Midbrain (tissue), 1 donor: ENCODE measurements at regions not wholly inside any gene's neighbourhood (a gene's known extent, or its start where the extent isn't known, plus 50 kb on each side); places are given as distances from the start of the nearest gene placed in this dataset.
"Not testable (repeated sequence)": the region's sequence is repeated elsewhere in the genome, so short reads cannot be mapped to it uniquely, and the experiment has no call there.

Experiments
- DNase-seq: peaks from one replicate; lab custom pipeline; 2025; lab: John Stamatoyannopoulos, UW

DNA sequence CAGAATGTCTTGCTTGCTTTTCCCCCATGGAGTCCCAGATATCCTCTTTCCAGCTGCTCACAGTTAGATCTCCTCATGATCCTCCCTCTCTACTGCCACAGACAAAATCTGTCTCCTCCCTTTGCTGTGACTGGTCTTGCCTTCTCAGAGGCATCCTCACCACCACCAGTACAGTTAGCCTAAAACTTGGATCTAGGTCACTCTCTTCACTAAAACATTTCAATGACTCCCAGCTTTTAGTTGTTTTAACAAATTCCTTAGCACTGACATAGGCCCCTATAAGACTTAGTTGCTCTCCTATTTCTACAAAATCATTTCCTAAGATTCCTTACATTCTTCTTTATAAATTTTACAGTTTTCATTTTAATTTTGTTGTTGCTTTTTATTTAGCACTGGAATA is 734.2 kb upstream of the CHAC2 start:
- DNase-seq = no peak

DNA sequence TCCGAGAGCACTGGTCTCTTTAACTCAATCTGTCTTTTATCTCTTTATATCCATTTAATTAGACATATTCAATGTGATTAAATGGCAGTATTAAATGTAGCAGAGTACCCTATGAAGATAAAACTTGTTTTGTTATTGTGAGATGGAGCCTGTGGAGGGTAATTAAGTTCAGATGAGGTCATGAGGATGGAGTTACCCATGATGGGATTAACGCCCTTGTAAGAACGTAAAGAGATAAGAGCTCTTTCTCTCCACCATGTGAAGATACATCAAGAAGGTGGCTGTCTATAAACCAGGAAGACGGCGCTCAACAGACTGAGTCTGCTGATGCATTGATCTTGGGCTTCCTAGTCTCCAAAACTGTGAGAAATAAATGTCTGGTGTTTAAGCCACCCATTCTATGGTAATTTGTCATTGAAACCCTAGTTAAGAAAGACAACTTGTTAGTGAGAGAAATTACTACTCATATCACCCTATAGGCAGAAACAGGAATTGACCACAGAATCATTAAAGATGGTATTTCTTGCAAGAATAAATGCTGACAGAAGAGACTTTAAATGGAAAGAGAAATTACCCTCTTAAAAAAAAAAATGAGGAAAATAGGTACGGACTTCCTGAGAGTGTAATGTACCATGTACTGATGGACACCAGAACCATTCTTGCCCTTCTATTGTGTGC is 738.7 kb upstream of the CHAC2 start:
- DNase-seq = no peak

DNA sequence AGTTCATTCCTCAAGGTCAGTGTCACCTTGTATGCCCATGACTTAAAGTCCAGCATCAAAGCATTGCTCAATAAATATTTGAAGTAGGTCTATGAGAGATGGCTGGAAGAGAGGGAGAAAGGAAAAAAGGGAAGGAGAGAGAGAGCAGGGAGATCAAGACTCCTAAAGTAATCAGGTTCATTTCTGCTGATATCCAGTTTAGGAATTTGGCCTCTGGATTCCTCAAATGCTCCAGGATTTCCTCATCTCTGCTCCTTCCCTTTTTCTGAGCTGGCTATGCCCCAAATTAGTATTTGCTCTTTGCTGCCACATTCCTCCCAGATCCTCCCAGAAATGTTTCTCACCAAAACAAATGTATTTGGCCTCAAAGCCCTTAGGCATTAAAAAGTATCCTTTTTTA is 739.4 kb upstream of the CHAC2 start:
- no peak for DNase-seq

DNA sequence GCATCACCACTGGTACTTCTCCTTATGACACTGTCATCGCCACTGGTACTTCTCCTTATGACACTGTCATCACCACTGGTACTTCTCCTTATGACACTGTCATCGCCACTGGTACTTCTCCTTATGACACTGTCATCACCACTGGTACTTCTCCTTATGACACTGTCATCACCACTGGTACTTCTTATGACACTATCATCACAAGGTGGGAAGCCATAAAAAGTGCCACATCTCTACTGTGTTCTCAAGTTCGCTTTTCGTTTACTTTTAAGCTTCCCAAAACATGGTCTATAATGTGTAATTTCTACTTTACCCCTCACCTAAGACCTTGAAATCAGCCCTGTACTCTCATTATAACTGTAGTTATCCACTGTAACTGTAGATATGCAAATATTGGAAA is 745.4 kb upstream of the CHAC2 start:
- DNase-seq = not testable (repeated sequence)

DNA sequence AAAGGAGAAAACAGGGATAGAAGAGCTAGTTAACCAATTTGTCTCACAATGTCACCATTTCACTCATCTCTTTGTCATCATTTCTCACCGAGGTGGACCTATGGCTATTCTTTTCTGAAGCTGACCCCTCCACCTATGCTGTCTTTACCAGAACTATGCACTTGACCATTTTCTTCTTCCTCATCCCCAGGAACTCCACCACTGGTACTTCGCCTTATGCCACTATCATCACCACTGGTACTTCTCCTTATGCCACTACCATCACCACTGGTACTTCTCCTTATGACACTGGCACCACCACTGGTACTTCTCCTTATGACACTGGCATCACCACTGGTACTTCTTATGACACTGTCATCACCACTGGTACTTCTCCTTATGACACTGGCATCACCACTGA is 745.8 kb upstream of the CHAC2 start:
- no peak for DNase-seq

DNA sequence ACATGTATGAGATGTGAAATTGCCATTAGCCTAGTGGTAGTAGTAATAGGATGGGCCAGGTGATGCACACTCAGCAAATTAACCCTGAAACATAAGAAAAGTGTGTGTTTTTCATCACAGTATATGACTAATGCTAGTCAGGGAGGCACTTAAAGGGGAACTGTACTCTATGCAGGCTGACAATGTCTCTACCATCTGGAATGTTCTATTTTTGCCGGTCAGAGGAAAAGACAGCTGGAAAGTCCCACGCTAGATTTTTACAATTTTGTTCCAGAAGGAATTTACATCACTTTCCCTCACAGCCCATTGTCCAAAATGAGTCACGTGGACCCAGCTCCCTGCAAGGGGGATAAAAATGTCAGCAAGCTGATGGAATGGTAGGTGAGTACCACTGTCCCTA is 746.3 kb upstream of the CHAC2 start:
- DNase-seq = no peak

DNA sequence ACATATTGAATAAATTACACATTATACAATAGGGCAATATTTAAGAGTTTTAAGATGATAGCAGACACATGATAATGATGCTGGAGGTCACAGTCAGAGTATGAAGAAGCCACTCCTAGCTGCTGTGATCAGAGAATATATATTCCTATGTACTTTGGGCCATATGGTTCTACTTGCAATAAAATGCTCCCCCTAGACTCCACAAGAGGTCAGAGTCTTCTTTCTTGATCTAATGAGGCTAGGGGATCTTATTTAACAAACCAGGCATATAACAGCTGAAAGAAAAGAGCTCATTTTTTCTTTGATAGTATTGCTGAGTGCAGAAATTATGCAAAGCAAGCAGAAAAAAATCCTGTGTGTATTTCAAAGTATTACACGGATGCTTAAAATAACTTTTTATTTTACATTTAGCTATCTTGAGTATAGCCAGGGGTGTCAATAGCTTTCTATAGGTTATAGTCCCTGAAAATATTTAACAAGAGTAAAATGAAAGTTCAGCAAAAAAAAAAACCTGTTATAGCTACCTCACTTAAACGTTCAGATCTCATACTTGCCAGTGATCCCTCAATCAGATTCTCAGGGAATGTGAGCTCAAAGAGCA is 748.7 kb upstream of the CHAC2 start:
- no peak for DNase-seq

DNA sequence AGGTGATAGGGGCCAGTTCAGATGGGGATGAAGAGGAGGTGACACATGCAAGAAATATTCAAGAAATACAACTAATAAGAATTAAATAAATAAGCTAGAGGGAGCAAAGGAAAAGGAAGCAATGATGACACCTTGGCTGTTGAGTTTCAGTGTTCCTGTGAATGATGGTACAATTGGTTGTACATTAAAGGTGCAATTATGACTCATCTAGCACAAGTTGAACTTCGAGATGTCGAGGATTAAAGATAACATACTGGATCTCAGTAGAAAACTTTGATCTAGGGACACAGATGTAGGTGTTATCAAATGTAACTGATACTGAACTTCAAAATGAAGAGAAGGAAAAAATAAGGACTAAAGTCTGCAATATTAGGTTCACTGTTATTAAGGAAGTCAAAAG is 760.6 kb upstream of the CHAC2 start:
- no peak for DNase-seq

DNA sequence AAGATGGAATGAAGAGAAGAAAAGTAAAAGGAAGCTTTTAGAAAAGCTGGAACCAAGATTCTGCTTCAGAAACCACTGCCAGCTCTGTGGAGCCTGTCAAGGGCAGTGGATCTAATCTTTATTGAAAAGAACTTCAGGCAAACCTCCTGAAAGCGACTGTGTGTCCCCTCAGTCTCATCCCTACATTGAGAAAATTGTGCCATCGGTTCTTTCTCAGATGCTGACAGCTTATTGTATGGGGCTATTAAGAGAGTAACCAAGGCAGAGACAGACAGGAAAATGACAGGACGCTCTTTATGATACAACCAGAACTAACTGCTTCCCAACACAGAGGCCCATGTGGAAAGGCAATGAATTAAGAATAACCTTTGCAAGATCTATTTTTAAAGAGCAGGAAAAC is 763.2 kb upstream of the CHAC2 start:
- DNase-seq = no peak

DNA sequence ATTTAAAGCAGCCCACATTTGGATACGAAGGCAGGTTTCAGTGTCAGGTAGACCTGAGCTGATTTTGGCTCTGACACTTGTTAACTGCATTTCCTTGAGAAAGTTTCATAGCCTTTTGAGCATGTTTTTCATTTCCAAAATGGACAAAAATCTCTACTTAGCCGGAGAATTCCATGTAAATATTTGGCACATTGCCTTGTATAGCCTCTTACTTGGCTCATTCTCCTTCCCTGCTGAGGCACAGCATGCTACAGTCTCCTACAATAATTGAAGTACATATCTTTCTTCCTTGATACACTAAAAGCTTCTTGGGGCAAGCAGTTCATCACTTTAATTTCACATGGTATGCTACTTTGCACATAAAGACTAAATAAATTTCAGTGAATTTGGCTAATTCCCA is 772.2 kb upstream of the CHAC2 start:
- no peak for DNase-seq

DNA sequence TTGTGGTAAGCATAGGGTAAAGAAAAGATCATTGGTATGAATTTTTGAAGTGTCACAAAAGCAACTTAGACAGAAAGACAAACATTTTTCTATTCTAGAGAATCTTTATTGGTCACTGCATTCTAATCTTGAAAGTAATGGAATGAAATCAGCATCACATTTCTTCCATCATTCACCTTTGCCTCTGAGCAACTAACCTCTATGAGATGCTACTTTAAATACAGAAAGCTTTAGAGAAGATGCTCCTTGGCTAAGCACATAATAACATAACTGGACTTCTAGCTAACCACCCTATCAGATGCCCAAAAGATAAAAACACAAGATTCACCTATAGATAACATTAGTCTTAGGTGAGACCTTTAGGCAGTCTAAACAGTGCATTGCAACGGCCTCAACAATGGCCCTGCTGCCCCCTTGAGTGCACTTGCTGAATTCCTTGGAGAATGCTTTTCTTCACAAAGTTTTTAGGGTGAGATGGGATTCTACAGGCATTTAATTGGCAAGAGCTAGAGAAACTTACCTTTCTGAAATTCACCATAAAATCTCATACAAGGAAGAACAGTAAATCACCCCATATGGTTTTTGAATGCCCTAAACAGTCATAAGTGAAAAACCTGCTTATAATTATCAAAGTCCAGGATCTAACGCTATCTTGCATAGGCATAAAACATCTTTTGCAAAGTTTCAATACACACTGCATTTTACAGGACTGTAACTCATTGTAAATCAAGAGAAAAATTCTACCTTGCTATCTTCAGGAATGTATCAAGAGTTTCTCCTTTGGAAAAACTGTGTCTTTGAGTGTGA is 791.3 kb upstream of the CHAC2 start:
- DNase-seq = no peak

DNA sequence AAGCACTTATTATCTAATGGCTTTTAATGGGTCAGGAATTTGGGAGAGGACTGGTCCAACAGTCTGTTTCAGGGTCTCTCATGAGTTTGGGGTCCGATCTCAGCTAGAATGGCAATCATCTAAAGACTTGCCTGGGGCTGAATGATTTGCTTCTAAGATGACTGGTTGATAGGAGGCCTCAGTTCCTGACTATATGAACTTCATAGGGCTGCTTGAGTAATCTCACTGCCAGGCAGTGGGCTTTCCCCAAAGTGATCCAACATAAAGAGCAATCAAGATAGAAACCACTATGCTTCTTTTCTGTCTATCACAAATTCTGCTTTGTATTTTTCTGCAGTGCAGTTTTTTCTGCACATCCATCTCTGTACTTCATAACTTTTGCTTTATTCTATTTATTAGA is 793.5 kb upstream of the CHAC2 start:
- DNase-seq = no peak

DNA sequence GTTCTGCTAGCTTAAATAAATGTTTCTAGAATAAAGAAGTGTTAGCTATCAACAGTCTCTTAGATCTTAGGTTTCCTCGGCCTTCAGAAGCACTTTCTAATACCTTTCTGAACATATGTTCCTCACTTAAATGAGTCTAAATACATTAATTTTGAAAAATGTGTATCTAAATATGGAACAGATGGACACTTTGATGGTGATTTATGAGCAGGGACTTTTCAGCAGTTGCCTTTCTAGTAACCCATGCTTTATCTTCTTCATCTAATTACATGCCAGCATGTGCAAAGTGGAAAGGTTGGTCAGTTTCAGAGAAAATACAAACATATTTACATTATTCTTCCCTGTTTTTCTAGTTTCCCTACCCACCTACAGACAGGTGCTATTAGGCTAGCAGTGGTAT is 797.0 kb upstream of the CHAC2 start:
- DNase-seq = no peak

DNA sequence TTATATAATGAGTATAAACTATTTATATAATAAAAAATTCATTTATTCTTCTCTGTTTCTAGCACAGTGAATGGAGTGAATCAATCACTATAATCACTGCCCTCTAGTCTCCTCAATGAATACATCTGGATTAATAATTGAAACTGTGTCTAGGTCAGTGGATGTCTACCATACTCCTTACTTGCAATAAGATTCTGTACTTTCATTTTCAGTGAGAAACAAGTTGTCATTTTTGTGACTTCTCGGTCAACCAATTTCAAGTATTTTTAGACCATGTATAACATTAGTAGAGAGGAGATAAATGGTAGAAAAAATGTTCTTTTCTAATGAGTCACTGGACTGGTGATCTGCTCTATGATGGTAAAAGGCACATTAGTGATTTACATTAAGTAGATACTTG is 799.6 kb upstream of the CHAC2 start:
- no peak for DNase-seq

DNA sequence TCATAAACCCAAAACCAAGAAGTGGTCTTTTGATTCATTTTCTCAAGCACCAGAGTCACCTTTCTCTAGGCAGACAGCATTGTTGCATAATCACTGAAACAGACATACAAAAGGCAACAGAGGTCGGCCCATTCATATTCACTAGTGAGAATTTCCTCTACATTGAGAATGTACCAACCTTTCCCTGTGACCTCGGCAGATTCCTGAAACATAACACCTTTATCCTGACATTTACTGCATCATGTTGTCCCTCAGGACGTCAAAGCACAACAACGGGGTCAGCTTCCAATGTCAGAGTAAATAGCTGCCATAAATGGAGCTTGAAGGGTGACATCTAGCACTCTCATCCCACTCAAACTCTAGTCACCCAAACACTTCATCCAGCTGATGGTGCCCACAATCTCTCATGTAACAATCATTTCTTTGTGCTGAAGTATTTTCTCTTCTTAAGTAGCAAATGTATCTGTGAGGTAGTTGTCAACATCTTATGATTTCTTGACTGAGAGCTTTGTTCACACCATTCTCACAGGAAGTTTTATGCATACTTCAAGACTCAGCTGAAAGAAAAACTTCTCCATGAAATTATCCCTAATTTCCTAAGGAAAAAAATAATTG is 802.6 kb upstream of the CHAC2 start:
- no peak for DNase-seq

DNA sequence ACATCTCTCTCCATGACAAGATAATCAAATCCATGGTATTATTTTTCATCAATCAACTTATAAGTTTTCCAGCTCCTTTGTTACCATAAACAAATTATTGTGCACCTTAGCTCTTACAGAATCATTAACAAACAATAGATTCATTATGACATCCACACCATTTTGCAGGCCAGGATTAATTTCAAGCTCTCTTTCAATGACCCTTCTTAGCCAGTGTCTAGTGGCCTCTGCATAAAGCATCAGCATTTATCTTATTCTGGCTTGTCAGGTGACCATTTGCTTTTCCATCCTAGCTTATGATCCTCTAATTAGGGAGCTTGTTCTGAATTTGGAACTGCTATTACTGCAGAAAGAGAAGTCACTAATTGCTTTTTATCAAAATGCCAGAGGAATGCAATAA is 806.2 kb upstream of the CHAC2 start:
- no peak for DNase-seq

DNA sequence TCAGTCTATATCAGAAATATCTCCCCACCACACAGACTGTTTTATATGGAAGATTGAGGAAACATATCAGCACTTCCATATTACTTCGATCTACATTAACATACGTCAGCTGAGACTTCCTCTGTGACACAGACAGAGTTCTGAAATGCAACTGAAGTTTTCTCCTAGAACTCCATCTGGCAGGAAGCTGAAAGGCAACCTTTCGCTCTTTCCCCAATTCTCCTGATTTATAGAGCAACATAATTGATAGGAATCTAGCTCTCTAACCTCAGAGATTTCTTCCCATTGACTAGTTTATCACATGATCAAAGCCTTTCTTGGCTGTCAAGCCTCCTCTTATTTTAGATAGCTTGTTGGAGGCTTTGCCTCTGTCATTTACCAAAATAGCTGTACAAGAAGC is 806.7 kb upstream of the CHAC2 start:
- no peak for DNase-seq

DNA sequence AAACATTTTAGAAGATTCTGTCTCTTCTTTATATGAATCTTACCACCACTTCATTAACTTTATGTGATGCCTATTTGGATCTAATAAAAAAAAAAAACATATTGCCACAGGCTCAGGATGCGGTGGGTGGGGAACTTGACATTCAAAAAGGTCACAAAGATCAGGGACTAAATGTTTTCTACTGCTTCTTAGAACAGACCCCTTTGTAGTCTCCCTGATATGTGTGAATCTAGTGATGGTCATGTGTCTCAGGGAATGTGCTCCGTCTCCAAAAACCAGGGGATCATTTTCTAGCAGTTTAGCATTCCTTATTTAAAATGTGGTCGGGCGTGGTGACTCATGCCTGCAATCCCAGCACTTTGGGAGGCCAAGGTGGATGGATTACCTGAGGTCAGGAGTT is 807.8 kb upstream of the CHAC2 start:
- no peak for DNase-seq

DNA sequence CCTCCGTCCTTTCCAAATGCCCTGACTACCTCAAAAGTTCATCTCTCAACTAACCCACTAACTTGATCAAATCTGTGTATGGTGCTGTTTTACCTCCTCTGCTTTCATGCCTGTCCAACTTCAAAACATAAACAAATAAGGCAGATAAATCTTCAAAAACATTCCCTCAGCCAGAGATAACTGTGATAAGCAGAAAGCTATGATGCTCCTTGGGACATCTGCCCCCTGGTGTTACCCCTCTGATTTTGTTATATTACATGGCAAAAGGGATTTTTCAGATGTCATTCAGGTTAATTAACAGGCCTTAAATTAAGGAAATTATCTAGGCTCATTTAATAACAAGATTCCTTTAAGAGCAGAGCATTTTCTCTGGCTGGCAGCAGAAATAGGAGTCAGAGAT is 810.8 kb upstream of the CHAC2 start:
- no peak for DNase-seq

DNA sequence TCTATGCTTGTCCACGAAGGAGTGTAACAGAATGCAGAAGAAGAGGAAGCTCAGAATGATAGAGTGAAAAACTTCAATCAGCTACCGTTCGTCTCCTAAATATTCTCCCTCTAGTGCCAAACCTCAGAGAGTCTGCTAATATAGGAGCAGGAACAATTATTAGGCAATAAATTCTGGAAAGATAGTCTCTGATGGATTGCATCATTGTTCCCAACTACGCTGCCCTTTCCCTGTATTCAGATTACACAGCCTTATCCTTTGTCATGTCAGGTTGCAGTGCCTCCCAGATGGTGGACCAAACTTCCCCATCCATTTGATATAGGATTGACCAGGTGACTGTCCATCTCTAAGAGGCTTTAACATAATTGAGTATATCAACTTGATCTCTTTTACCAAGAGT is 811.5 kb upstream of the CHAC2 start:
- DNase-seq = no peak

DNA sequence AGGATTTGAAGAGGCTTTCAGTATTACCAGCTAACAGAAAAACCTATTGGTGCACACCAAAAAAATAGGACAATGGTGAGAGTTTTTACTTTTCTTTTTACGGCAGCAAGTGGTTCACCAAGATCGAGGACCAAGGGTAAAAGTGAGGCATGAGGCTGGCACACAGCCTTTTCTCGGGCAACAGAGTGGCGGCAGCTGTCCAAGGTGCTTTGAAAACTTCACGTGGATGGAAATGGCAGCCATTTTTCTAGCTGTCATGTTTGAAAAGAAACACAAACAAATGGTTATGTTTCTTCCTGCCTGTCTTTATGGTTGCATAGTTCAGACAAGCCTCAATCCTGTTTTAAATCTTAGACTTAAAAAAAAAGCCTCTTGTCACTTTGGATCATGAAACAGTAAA is 812.5 kb upstream of the CHAC2 start:
- no peak for DNase-seq

DNA sequence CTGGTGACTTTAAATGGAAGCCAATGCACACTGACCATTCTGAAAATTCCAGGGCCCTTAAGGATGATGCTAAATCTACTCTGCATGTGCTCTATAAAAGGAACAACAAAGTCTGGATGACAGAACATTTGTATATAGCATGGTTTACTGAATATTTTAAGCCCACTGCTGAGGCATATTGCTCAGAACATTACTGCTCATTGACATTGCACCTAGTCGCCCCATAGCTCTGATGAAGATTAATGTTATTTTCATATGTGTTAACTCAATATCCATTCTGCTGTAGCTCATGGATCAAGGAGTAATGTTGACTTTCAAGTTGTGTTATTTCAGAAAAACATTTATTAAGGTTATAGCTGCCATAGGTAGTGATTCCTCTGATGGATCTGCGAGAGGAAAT is 827.5 kb upstream of the CHAC2 start:
- no peak for DNase-seq

DNA sequence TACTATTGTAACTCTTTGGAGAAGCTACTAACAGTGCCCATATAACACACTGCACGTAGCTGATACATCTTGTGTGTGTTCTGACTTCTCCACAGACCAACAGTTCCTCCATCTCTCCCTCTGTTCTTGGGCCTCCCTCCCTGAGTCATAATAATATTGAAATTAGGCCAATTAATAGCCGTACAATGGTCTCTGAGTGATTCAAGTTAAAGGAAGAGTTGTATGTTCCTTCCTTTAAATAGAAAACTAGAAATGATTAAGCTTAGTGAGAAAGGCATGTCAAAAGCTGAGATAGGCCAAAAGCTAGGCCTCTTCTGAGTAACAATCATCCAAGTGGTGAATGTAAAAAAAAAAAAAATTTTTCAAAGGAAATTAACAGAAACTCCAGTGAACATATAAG is 828.4 kb upstream of the CHAC2 start:
- DNase-seq = no peak
